ENCODE measurements at regions not wholly inside any gene's neighbourhood (a gene's known extent, or its start where the extent isn't known, plus 50 kb on each side); places are given as distances from the start of the nearest gene placed in this dataset.

- no peak for DNase-seq
Observed at GRCh38 chr7:25316366-25316765, 88.1 kb upstream of the NPVF start.

- no peak for DNase-seq
Observed at GRCh38 chr7:25318047-25318446, 89.8 kb upstream of the NPVF start.

GRCh38 chr7:25319707-25320106, 91.4 kb upstream of the NPVF start:
- no peak for DNase-seq

- no peak for DNase-seq
Observed at GRCh38 chr7:25320791-25321190, 92.5 kb upstream of the NPVF start.

GRCh38 chr7:25321424-25321823, 93.1 kb upstream of the NPVF start:
- no peak for DNase-seq

GRCh38 chr7:25322473-25322872, 94.2 kb upstream of the NPVF start:
- no peak for DNase-seq

GRCh38 chr7:25325186-25325757, 97.0 kb upstream of the NPVF start:
- no peak for DNase-seq

- no peak for DNase-seq
Observed at GRCh38 chr7:25326501-25327156, 98.3 kb upstream of the NPVF start.

- DNase-seq: no peak
Observed at GRCh38 chr7:25329815-25330214, 101.5 kb upstream of the NPVF start.

GRCh38 chr7:25333296-25333928, 105.1 kb upstream of the NPVF start:
- no peak for DNase-seq

- DNase-seq: no peak
Observed at GRCh38 chr7:25347360-25348066, 119.2 kb upstream of the NPVF start.

- DNase-seq: no peak
Observed at GRCh38 chr7:25348104-25348503, 119.8 kb upstream of the NPVF start.

GRCh38 chr7:25349283-25350017, 121.2 kb upstream of the NPVF start:
- DNase-seq: no peak

GRCh38 chr7:25350041-25350440, 121.8 kb upstream of the NPVF start:
- no peak for DNase-seq

- DNase-seq: no peak
Observed at GRCh38 chr7:25351761-25352160, 123.5 kb upstream of the NPVF start.

GRCh38 chr7:25353196-25353595, 124.9 kb upstream of the NPVF start:
- DNase-seq: no peak

GRCh38 chr7:25353732-25354131, 125.4 kb upstream of the NPVF start:
- no peak for DNase-seq

- DNase-seq: no peak
Observed at GRCh38 chr7:25356534-25357151, 128.4 kb upstream of the NPVF start.

GRCh38 chr7:25358926-25359325, 130.6 kb upstream of the NPVF start:
- DNase-seq: no peak

- DNase-seq: no peak
Observed at GRCh38 chr7:25359471-25360059, 131.3 kb upstream of the NPVF start.

- DNase-seq: no peak
Observed at GRCh38 chr7:25360451-25360850, 132.2 kb upstream of the NPVF start.

- no peak for DNase-seq
Observed at GRCh38 chr7:25361387-25361786, 133.1 kb upstream of the NPVF start.

Measured in T-helper 9 cell (primary cell).